ENCODE measurements at regions not wholly inside any gene's neighbourhood (a gene's known extent, or its start where the extent isn't known, plus 50 kb on each side); places are given as distances from the start of the nearest gene placed in this dataset.
A peak's percentile ranks its signal among the peaks of the same experiment; 100 is the strongest.

DNA sequence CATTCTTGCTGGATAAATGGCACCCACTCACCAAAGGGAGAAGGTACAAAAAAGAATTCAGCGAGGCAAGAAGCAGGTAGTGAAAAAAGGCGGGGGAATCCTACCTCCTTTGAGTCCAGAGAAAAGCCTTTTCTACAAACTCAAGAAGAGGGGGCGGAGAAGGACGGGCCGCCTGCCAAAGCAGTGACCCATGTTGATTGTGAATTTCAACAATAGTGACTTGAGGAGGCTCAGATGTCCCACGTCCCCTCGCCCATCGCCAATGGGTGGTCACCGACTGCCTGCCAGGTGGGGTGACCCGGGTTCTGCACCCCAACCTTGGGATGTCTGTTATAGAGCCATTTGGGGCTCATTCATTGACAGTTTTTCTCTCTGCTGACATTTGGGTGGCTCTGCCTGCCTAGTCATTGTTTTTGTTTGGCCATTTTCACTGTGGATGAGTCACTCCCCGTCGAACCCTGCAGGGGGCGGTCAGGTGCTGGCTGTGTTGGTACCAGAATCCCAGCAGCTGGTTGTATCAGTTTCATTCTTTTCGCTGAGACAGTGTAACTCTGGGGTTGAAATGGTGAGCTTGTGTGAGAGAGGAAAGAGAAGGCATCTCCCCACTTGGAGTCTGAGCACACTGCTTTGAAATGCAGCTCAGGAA is 163.4 kb upstream of the NCAM1 start:
- POLR2A ChIA-PET: no interaction called here
- peak overlapping the region in 1 of 10 donors; percentile 43 for H3K4me3 Mint-ChIP-seq
- no peaks in the 10 kb centered on the region for H3K36me3 Mint-ChIP-seq
- ATAC-seq: no peak
- no peak overlapping the region for H3K27ac Mint-ChIP-seq
- no peaks in the 10 kb centered on the region for H3K9me3 Mint-ChIP-seq
- no peak for DNase-seq
- H3K4me1 Mint-ChIP-seq: peaks cover 4 to 8% (median 6%) of the 10 kb centered on the region in 4 donors
- H3K27me3 Mint-ChIP-seq: peaks cover 0 to 26% (median 3%) of the 10 kb centered on the region in 5 donors

- POLR2A ChIA-PET: no interaction called here
- H3K36me3 Mint-ChIP-seq: no peaks in the 10 kb centered on the region
- no peak overlapping the region for H3K4me3 Mint-ChIP-seq
- no peak for DNase-seq
- H3K27ac Mint-ChIP-seq: no peak overlapping the region
- peaks cover 0 to 8% (median 2%) of the 10 kb centered on the region in 9 donors for H3K9me3 Mint-ChIP-seq
- ATAC-seq: no peak
- peaks cover 0 to 3% (median under 1%) of the 10 kb centered on the region in 4 donors for H3K4me1 Mint-ChIP-seq
- H3K27me3 Mint-ChIP-seq: peaks cover 2 to 26% (median 2%) of the 10 kb centered on the region in 5 donors
Observed at GRCh38 chr11:112801025-112801816, 160.0 kb upstream of the NCAM1 start.

- peaks cover 0 to 3% (median under 1%) of the 10 kb centered on the region in 4 donors for H3K4me1 Mint-ChIP-seq
- no peak overlapping the region for H3K4me3 Mint-ChIP-seq
- no peak overlapping the region for H3K27ac Mint-ChIP-seq
- H3K27me3 Mint-ChIP-seq: peaks cover 2 to 26% (median 2%) of the 10 kb centered on the region in 5 donors
- H3K36me3 Mint-ChIP-seq: no peaks in the 10 kb centered on the region
- H3K9me3 Mint-ChIP-seq: peaks cover 0 to 8% (median 2%) of the 10 kb centered on the region in 9 donors
- ATAC-seq: no peak
- no peak for DNase-seq
- POLR2A ChIA-PET: no interaction called here
Observed at GRCh38 chr11:112801817-112802088, 159.5 kb upstream of the NCAM1 start.

DNA sequence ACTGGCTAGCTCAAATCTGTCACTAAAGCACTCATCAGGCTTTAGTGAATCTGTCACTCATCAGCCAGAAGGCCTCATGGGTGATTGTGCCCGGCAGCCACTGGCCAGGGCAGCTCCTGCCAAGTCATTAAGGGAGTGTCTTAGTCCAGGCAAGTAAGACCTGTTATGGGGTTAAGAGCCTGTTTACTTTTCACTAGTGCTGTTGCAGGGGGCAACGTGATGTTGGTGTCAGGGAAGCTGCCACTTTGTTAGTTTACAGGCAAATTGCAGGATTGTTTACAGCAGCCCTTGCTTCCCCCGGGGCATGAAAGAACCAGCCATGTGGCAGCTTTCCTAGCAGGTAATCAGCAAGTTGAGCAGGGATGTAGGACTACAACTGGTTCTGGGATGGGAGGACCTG is 155.6 kb upstream of the NCAM1 start:
- no peak for ATAC-seq
- H3K4me3 Mint-ChIP-seq: no peak overlapping the region
- H3K27me3 Mint-ChIP-seq: peaks cover 1 to 5% (median 2%) of the 10 kb centered on the region in 5 donors
- H3K36me3 Mint-ChIP-seq: no peaks in the 10 kb centered on the region
- H3K27ac Mint-ChIP-seq: no peak overlapping the region
- peaks cover 0 to 8% (median 2%) of the 10 kb centered on the region in 9 donors for H3K9me3 Mint-ChIP-seq
- POLR2A ChIA-PET: no interaction called here
- DNase-seq: no peak
- H3K4me1 Mint-ChIP-seq: no peaks in the 10 kb centered on the region

- DNase-seq: no peak
- H3K4me1 Mint-ChIP-seq: no peaks in the 10 kb centered on the region
- ATAC-seq: no peak
- H3K27me3 Mint-ChIP-seq: peaks cover 0 to 3% (median 2%) of the 10 kb centered on the region in 5 donors
- peaks cover 0 to 13% (median 2%) of the 10 kb centered on the region in 9 donors for H3K9me3 Mint-ChIP-seq
- H3K36me3 Mint-ChIP-seq: no peaks in the 10 kb centered on the region
- no peak overlapping the region for H3K27ac Mint-ChIP-seq
- H3K4me3 Mint-ChIP-seq: no peak overlapping the region
- POLR2A ChIA-PET: no interaction called here
Observed at GRCh38 chr11:112806256-112806655, 155.0 kb upstream of the NCAM1 start.

GRCh38 chr11:112806876-112807275 is 154.3 kb upstream of the NCAM1 start:
- POLR2A ChIA-PET: no interaction called here
- no peak overlapping the region for H3K27ac Mint-ChIP-seq

DNA sequence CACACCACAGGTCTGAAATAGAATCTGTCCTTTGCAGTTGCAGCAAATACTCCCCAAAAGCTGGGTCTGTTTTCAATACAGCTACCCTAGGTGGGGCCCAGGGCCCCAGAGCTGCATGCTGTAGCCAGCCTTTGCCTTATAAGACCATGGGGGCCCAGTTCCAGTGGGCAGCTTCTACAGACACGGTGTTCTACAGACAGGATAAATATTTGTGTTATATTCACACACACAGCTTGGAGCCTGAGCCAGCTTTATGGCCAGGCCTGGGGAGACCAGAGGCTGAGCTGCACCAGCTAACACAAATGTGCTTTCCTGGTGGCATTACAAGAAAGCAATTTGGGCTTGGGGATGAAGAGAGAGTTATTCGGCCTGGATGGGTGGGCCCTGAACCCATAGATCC is 151.8 kb upstream of the NCAM1 start:
- Mint-ChIP-seq H3K27ac (no peak overlapping the region), H3K36me3 (no peaks in the 10 kb centered on the region), H3K4me1 (no peaks in the 10 kb centered on the region), H3K9me3 (peaks cover 0 to 22% (median 0%) of the 10 kb centered on the region in 9 donors), H3K4me3 (no peak overlapping the region), H3K27me3 (peaks cover 0 to 8% (median under 1%) of the 10 kb centered on the region in 5 donors)
- no peak for ATAC-seq
- no peak for DNase-seq
- POLR2A ChIA-PET: no interaction called here

More at GRCh38 chr11:112806876-112807275, 154.3 kb upstream of the NCAM1 start:
- no peak overlapping the region for H3K4me3 Mint-ChIP-seq
- DNase-seq (no peak), ATAC-seq (no peak)
- H3K4me1 Mint-ChIP-seq: no peaks in the 10 kb centered on the region
- peaks cover 0 to 19% (median 2%) of the 10 kb centered on the region in 9 donors for H3K9me3 Mint-ChIP-seq
- no peaks in the 10 kb centered on the region for H3K36me3 Mint-ChIP-seq
- peaks cover 0 to 3% (median 2%) of the 10 kb centered on the region in 5 donors for H3K27me3 Mint-ChIP-seq

DNA sequence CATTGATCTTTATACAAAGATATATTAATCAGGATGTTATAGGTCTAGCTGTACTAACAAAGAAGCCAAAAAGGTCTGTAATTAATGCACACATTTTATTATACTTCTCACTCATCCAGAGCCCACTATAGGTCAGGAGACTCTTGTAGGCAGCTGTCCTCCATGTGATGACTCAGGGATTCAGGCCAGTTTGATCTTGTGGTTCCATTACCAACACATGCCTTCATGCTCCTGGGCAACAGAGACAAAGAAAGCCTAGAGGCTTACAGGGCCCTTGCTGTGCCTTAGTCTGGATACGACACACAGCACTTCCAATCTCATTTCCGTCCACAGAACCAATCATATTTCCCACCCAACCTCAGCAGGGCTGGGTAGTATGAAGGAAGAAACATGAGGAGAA is 150.3 kb upstream of the NCAM1 start:
- H3K9me3 Mint-ChIP-seq: peaks cover 0 to 22% (median 0%) of the 10 kb centered on the region in 9 donors
- POLR2A ChIA-PET: no interaction called here

GRCh38 chr11:112811783-112812182 is 149.4 kb upstream of the NCAM1 start:
- Mint-ChIP-seq H3K4me3 (no peak overlapping the region), H3K27me3 (peaks cover 0 to 5% (median 2%) of the 10 kb centered on the region in 5 donors), H3K36me3 (no peaks in the 10 kb centered on the region), H3K9me3 (peaks cover 0 to 22% (median 0%) of the 10 kb centered on the region in 9 donors), H3K4me1 (no peaks in the 10 kb centered on the region), H3K27ac (no peak overlapping the region)
- POLR2A ChIA-PET: no interaction called here
- ATAC-seq (no peak), DNase-seq (no peak)

More for the DNA sequence above, 150.3 kb upstream of the NCAM1 start:
- Mint-ChIP-seq H3K27me3 (peaks cover 0 to 5% (median 0%) of the 10 kb centered on the region in 5 donors), H3K4me1 (no peaks in the 10 kb centered on the region), H3K4me3 (no peak overlapping the region), H3K36me3 (no peaks in the 10 kb centered on the region), H3K27ac (no peak overlapping the region)
- no peak for ATAC-seq
- DNase-seq: no peak

- peaks cover 0 to 5% (median 2%) of the 10 kb centered on the region in 5 donors for H3K27me3 Mint-ChIP-seq
Observed at GRCh38 chr11:112812729-112813128, 148.5 kb upstream of the NCAM1 start.

DNA sequence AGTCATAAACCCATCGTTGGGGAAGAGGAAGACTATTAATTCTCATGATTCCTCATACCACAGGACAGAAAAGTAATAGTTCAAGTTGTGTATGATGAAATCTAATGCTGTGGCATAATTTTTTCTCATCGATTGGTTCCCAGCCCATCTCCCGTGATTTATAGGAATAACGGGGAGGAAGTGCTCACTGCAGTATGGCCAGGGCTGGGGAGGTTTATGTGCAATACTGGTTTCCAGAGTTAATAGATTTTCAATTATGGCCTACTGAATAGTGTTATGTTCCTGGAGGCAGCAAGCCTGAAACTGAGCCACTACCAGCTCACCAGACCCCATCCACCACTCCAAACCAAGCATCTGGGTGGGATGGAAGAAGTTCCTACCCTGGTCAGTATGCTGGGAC is 147.1 kb upstream of the NCAM1 start:
- Mint-ChIP-seq H3K27me3 (peaks cover 0 to 8% (median 2%) of the 10 kb centered on the region in 5 donors), H3K9me3 (peaks cover 0 to 22% (median 0%) of the 10 kb centered on the region in 9 donors), H3K4me3 (no peak overlapping the region), H3K27ac (no peak overlapping the region), H3K36me3 (no peaks in the 10 kb centered on the region), H3K4me1 (no peaks in the 10 kb centered on the region)
- ATAC-seq: no peak
- no peak for DNase-seq
- POLR2A ChIA-PET: no interaction called here

More at GRCh38 chr11:112812729-112813128, 148.5 kb upstream of the NCAM1 start:
- Mint-ChIP-seq H3K4me3 (no peak overlapping the region), H3K4me1 (no peaks in the 10 kb centered on the region), H3K36me3 (no peaks in the 10 kb centered on the region), H3K27ac (no peak overlapping the region), H3K9me3 (peaks cover 0 to 22% (median 0%) of the 10 kb centered on the region in 9 donors)
- ATAC-seq: no peak
- POLR2A ChIA-PET: no interaction called here
- no peak for DNase-seq

GRCh38 chr11:112817376-112817775 is 143.8 kb upstream of the NCAM1 start:
- POLR2A ChIA-PET: no interaction called here
- H3K27ac Mint-ChIP-seq: no peak overlapping the region
- H3K4me1 Mint-ChIP-seq: no peaks in the 10 kb centered on the region
- DNase-seq (no peak), ATAC-seq (no peak)
- H3K36me3 Mint-ChIP-seq: no peaks in the 10 kb centered on the region
- peaks cover 0 to 2% (median 0%) of the 10 kb centered on the region in 9 donors for H3K9me3 Mint-ChIP-seq
- H3K27me3 Mint-ChIP-seq: peaks cover 0 to 20% (median 6%) of the 10 kb centered on the region in 5 donors
- H3K4me3 Mint-ChIP-seq: no peak overlapping the region

- DNase-seq (no peak), ATAC-seq (no peak)
- POLR2A ChIA-PET: no interaction called here
- peaks cover 0 to 2% (median 0%) of the 10 kb centered on the region in 9 donors for H3K9me3 Mint-ChIP-seq
- H3K36me3 Mint-ChIP-seq: no peaks in the 10 kb centered on the region
- no peak overlapping the region for H3K27ac Mint-ChIP-seq
- peaks cover 0 to 44% (median 7%) of the 10 kb centered on the region in 5 donors for H3K27me3 Mint-ChIP-seq
- no peak overlapping the region for H3K4me3 Mint-ChIP-seq
- no peaks in the 10 kb centered on the region for H3K4me1 Mint-ChIP-seq
Observed at GRCh38 chr11:112822478-112823274, 138.5 kb upstream of the NCAM1 start.
